ACC112 (cell line): ENCODE measurements at regions not wholly inside any gene's neighbourhood (a gene's known extent, or its start where the extent isn't known, plus 50 kb on each side); places are given as distances from the start of the nearest gene placed in this dataset.
"Not testable (repeated sequence)": the region's sequence is repeated elsewhere in the genome, so short reads cannot be mapped to it uniquely, and the experiment has no call there.

Experiments
- H2AFZ ChIP-seq: fragments of 200-600 bp; sonication (generic); one replicate; pipeline ENCODE4 v1.6.0; 2017; ENCODE audit warnings: antibody characterized with exemption, low read length; ENCODE audit not compliant: unreplicated experiment
- H3K27ac ChIP-seq: fragments of 200-600 bp; sonication (generic); 2 replicates; pipeline ENCODE4 v1.5.1; 2014; ENCODE audit warnings: low read depth, mild to moderate bottlenecking, antibody characterized with exemption, low read length, moderate library complexity
- H3K27me3 ChIP-seq: fragments of 200-600 bp; sonication (generic); 2 replicates; pipeline ENCODE4 v1.6.1; 2014; ENCODE audit warnings: mild to moderate bottlenecking, antibody characterized with exemption, low read length, moderate library complexity, mixed read lengths; ENCODE audit not compliant: insufficient read depth
- H3K36me3 ChIP-seq: fragments of 200-600 bp; sonication (generic); 2 replicates; pipeline ENCODE4 v1.6.1; 2016; ENCODE audit warnings: mild to moderate bottlenecking, antibody characterized with exemption, low read length, moderate library complexity, mixed read lengths; ENCODE audit not compliant: insufficient read depth
- H3K4me1 ChIP-seq: fragments of 200-600 bp; sonication (generic); one replicate; pipeline ENCODE4 v1.6.1; 2016; ENCODE audit warnings: low read length, mixed read lengths; ENCODE audit not compliant: insufficient read depth, unreplicated experiment, control insufficient read depth
- H3K4me3 ChIP-seq: fragments of 200-600 bp; sonication (generic); 2 replicates; pipeline ENCODE4 v1.5.1; 2014; ENCODE audit warnings: mild to moderate bottlenecking, low read depth, low read length
- H3K79me2 ChIP-seq: fragments of 200-600 bp; sonication (generic); one replicate; pipeline ENCODE4 v1.6.0; 2016; ENCODE audit warnings: low read length; ENCODE audit not compliant: control insufficient read depth, unreplicated experiment, insufficient read depth

DNA sequence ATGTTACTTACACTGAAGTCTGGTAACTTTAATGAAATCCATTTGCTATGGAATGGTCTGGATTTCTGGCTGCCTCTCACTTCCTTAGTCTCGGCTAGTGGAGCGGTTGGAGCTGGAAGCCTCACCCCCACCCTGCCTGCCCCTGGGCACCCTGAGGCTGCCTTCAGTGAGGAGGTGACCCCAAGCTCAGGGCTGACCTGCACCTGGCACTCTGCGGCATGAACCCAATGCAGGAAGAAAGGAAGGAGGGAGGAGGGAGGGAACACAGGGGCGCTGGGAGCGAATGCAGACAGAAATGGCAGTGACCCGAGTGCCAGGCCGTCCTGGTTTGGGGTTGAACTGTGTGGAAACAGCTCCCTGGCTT is 353.1 kb downstream of the TMEM121 start:
- H3K79me2 ChIP-seq: no peaks in the 10 kb centered on the region
- H2AFZ ChIP-seq: no peak overlapping the region
- H3K36me3 ChIP-seq: no peaks in the 10 kb centered on the region
- H3K4me1 ChIP-seq: no peaks in the 10 kb centered on the region
- H3K27ac ChIP-seq: no peak overlapping the region
- no peak overlapping the region for H3K4me3 ChIP-seq
- no peaks in the 10 kb centered on the region for H3K27me3 ChIP-seq

GRCh38 chr14:105879867-105880561 is 353.6 kb downstream of the TMEM121 start:
- H2AFZ ChIP-seq: no peak overlapping the region
- no peak overlapping the region for H3K27ac ChIP-seq
- no peak overlapping the region for H3K4me3 ChIP-seq
- no peaks in the 10 kb centered on the region for H3K79me2 ChIP-seq
- no peaks in the 10 kb centered on the region for H3K27me3 ChIP-seq
- H3K4me1 ChIP-seq: no peaks in the 10 kb centered on the region
- H3K36me3 ChIP-seq: no peaks in the 10 kb centered on the region

GRCh38 chr14:105880616-105881015 is 354.2 kb downstream of the TMEM121 start:
- Histone ChIP-seq H3K27me3 (no peaks in the 10 kb centered on the region), H3K4me3 (no peak overlapping the region)

DNA sequence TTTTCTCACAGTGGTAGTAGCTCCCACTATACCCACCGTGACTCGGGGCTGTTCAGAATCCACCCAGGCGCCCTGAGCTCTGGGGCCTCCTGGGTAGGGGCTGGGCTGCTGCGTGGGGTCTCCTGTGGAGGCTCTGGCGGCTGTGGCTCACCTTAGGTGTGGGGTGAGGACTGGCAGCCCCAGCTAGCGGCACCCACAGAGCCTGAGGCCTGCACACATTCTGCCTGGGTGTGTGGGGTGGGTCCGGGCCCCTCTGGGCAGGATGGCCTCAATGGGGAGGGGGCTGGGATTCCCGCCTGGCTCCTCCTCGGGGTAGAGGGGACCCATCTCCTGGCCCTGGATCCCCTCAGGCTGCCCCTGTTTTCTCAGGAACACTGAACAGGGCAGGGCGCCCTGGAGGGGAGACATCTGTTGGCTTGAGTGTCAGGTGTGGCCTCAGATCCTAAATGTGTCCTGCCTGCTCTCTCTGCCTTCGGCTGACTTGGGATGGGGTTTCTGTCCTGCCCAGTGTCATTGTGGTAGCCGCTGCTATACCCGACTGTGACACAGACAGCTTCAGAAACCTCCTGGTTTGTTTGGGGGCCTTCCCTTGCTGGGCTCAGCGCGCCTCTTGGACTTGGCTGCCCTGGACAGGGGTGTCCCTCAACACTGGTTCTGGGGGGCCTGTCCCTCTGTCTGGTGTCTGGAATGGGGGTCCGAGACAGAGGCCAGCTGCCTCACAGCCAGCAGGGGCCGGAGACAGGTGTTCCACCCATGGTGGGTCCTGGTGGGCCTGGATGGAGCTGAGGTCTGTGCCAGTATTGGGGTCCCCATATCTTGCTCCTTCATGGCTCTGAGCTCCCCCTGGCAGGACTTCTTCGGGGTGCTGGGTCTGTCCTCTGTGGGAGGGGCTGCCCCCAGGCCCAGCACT is 354.9 kb downstream of the TMEM121 start:
- Histone ChIP-seq H3K36me3 (no peaks in the 10 kb centered on the region), H3K27me3 (no peaks in the 10 kb centered on the region), H3K4me1 (no peaks in the 10 kb centered on the region), H2AFZ (no peak overlapping the region), H3K27ac (no peak overlapping the region), H3K79me2 (no peaks in the 10 kb centered on the region), H3K4me3 (no peak overlapping the region)

More at GRCh38 chr14:105880616-105881015, 354.2 kb downstream of the TMEM121 start:
- H3K36me3 ChIP-seq: no peaks in the 10 kb centered on the region
- no peak overlapping the region for H3K27ac ChIP-seq
- H3K79me2 ChIP-seq: no peaks in the 10 kb centered on the region
- H3K4me1 ChIP-seq: no peaks in the 10 kb centered on the region
- no peak overlapping the region for H2AFZ ChIP-seq

GRCh38 chr14:105882011-105882410 is 355.6 kb downstream of the TMEM121 start:
- not testable (repeated sequence) for H3K79me2 ChIP-seq, H3K4me3 ChIP-seq, H2AFZ ChIP-seq, H3K27me3 ChIP-seq, H3K36me3 ChIP-seq, H3K4me1 ChIP-seq, H3K27ac ChIP-seq

- Histone ChIP-seq H2AFZ (no peak overlapping the region), H3K36me3 (no peaks in the 10 kb centered on the region), H3K79me2 (no peaks in the 10 kb centered on the region), H3K27me3 (no peaks in the 10 kb centered on the region), H3K4me3 (no peak overlapping the region), H3K4me1 (no peaks in the 10 kb centered on the region), H3K27ac (no peak overlapping the region)
Observed at GRCh38 chr14:105882626-105883025, 356.2 kb downstream of the TMEM121 start.

- Histone ChIP-seq H3K4me1 (no peaks in the 10 kb centered on the region), H3K36me3 (no peaks in the 10 kb centered on the region), H3K27me3 (no peaks in the 10 kb centered on the region), H3K4me3 (no peak overlapping the region), H3K27ac (no peak overlapping the region), H2AFZ (no peak overlapping the region), H3K79me2 (no peaks in the 10 kb centered on the region)
Observed at GRCh38 chr14:105883066-105884005, 357.0 kb downstream of the TMEM121 start.

DNA sequence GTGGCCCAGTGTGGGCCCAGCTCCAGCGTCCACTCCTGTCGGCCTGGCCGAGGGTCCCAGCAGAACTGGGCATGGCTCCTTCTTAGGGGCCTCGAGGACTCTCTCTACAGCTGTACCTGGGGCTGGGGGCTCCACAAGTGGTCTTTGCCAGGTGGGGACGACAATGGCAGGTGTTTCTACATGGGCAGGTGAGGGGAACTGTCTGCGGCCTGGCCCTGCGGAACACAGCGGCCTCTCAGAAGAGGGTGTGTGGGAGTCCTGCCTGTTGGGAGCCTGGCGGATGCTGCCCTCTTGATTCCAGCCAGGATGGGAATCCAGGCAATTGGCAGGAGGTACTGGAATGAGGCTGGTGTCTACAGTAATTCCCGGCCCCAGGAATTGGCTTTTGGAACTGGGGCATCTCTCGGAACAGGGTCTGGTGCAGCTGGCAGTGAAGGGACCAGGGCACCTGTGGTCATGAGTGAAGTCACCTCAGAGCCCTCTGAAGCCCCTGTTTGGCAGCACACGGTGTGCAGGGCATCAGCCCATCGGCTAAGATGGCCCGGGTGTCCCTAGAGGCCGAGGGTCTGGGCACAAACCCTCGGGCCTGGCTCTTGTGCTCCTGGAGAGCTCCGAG is 357.9 kb downstream of the TMEM121 start:
- H3K4me3 ChIP-seq, H3K79me2 ChIP-seq, H2AFZ ChIP-seq, H3K27me3 ChIP-seq, H3K36me3 ChIP-seq, H3K4me1 ChIP-seq, H3K27ac ChIP-seq: not testable (repeated sequence)

- Histone ChIP-seq H3K36me3 (no peaks in the 10 kb centered on the region), H3K4me1 (no peaks in the 10 kb centered on the region), H3K4me3 (no peak overlapping the region), H3K27me3 (no peaks in the 10 kb centered on the region), H3K79me2 (no peaks in the 10 kb centered on the region), H3K27ac (no peak overlapping the region), H2AFZ (no peak overlapping the region)
Observed at GRCh38 chr14:105884808-105885281, 358.5 kb downstream of the TMEM121 start.
